Smooth muscle cell (in vitro differentiated cells): ENCODE measurements at regions not wholly inside any gene's neighbourhood (a gene's known extent, or its start where the extent isn't known, plus 50 kb on each side); places are given as distances from the start of the nearest gene placed in this dataset.

Source experiments
- DNase-seq: peaks from one replicate; lab custom pipeline; 2025; ENCODE audit not compliant: unreplicated experiment; lab: John Stamatoyannopoulos, UW
- H2AFZ ChIP-seq: fragments of 200-600 bp; sonication (generic); 2 replicates; pipeline ENCODE4 v1.6.0; 2016; ENCODE audit warnings: antibody characterized with exemption, low read depth, mild to moderate bottlenecking
- H3F3A ChIP-seq: fragments of 200-600 bp; sonication (generic); 2 replicates; pipeline ENCODE4 v1.6.0; 2017; ENCODE audit warnings: antibody characterized with exemption, low read depth
- H3K27ac ChIP-seq: fragments of 200-600 bp; sonication (generic); 2 replicates; pipeline ENCODE4 v1.5.1; 2016; ENCODE audit warnings: low read depth, mild to moderate bottlenecking
- H3K27me3 ChIP-seq: fragments of 200-600 bp; sonication (generic); 2 replicates; pipeline ENCODE4 v1.6.1; 2016; ENCODE audit warnings: low read depth, mild to moderate bottlenecking
- H3K36me3 ChIP-seq: fragments of 200-600 bp; sonication (generic); 2 replicates; pipeline ENCODE4 v1.5.1; 2016; ENCODE audit warnings: low read depth
- H3K4me1 ChIP-seq: fragments of 200-600 bp; sonication (generic); 2 replicates; pipeline ENCODE4 v1.5.1; 2016; ENCODE audit warnings: low read depth
- H3K4me2 ChIP-seq: fragments of 200-600 bp; sonication (generic); 2 replicates; pipeline ENCODE4 v1.6.0; 2016; ENCODE audit warnings: mild to moderate bottlenecking
- H3K4me3 ChIP-seq: fragments of 200-600 bp; sonication (generic); 2 replicates; pipeline ENCODE4 v1.5.1; 2016; ENCODE audit warnings: mild to moderate bottlenecking
- H3K79me2 ChIP-seq: fragments of 200-600 bp; sonication (generic); 2 replicates; pipeline ENCODE4 v1.6.0; 2016; ENCODE audit warnings: low read depth, mild to moderate bottlenecking
- H3K9ac ChIP-seq: fragments of 200-600 bp; sonication (generic); 2 replicates; pipeline ENCODE4 v1.6.0; 2016; ENCODE audit warnings: low read depth
- H3K9me3 ChIP-seq: fragments of 200-600 bp; sonication (generic); replicated peaks from 2 replicates; pipeline ENCODE4 v1.5.1; 2016; ENCODE audit warnings: low read depth
- H4K20me1 ChIP-seq: fragments of 200-600 bp; sonication (generic); 2 replicates; pipeline ENCODE4 v1.6.0; 2016; ENCODE audit warnings: low read depth
- CTCF ChIP-seq: fragments of 200-600 bp; sonication (generic); IDR thresholded peaks from 2 replicates; pipeline ENCODE4 v1.5.1; 2017; ENCODE audit warnings: borderline replicate concordance, mild to moderate bottlenecking, antibody characterized with exemption; ENCODE audit not compliant: insufficient read depth, poor library complexity, severe bottlenecking
- WGBS: methylation state at CpG from one replicate; pipeline ENCODE4 v1.1.7; 2016; ENCODE audit warnings: low lambda C conversion rate; 5-methylcytosine and 5-hydroxymethylcytosine counted together

- no peak overlapping the region for H3K9ac ChIP-seq
- H3K36me3 ChIP-seq, result no peaks in the 10 kb centered on the region
- H3K4me3 ChIP-seq, result no peak overlapping the region
- H4K20me1 ChIP-seq, result no peaks in the 10 kb centered on the region
- peaks cover 22% of the 10 kb centered on the region for H3K4me1 ChIP-seq
- H3K79me2 ChIP-seq, result no peaks in the 10 kb centered on the region
- no peaks in the 10 kb centered on the region for H3K9me3 ChIP-seq
- H2AFZ ChIP-seq, result no peak overlapping the region
- peaks cover 4% of the 10 kb centered on the region for H3F3A ChIP-seq
- no peak for TF ChIP-seq CTCF
- H3K4me2 ChIP-seq, result no peak overlapping the region
- H3K27me3 ChIP-seq, result no peaks in the 10 kb centered on the region
- H3K27ac ChIP-seq, result peak overlapping the region; percentile 11
- 80% methylated on average over 4 of the region's 4 CpGs for WGBS
- no peak for DNase-seq
These were observed 57.3 kb upstream of the AP1S2 start for GRCh38 chrX:15911734-15912550.

GRCh38 chrX:15909605-15910004 is 55.0 kb upstream of the AP1S2 start:
- no peak overlapping the region for H2AFZ ChIP-seq
- no peaks in the 10 kb centered on the region for H3K79me2 ChIP-seq
- no peak overlapping the region for H3K9ac ChIP-seq
- no peak overlapping the region for H3K4me3 ChIP-seq
- no peak overlapping the region for H3K4me2 ChIP-seq
- peaks cover 14% of the 10 kb centered on the region for H3K4me1 ChIP-seq
- peaks cover 4% of the 10 kb centered on the region for H3F3A ChIP-seq
- H3K36me3 ChIP-seq, result no peaks in the 10 kb centered on the region
- WGBS, result 81% methylated on average over 3 of the region's 3 CpGs
- DNase-seq, result no peak
- no peaks in the 10 kb centered on the region for H3K9me3 ChIP-seq
- no peaks in the 10 kb centered on the region for H4K20me1 ChIP-seq
- no peaks in the 10 kb centered on the region for H3K27me3 ChIP-seq
- TF ChIP-seq CTCF, result no peak
- H3K27ac ChIP-seq, result no peak overlapping the region

GRCh38 chrX:15908603-15909290 is 54.1 kb upstream of the AP1S2 start:
- no peak for TF ChIP-seq CTCF
- 78% methylated on average over 4 of the region's 4 CpGs for WGBS
- H3K4me2 ChIP-seq, result no peak overlapping the region
- H3K9ac ChIP-seq, result no peak overlapping the region
- H3K79me2 ChIP-seq, result no peaks in the 10 kb centered on the region
- H3F3A ChIP-seq, result peaks cover 4% of the 10 kb centered on the region
- no peak for DNase-seq
- H3K9me3 ChIP-seq, result no peaks in the 10 kb centered on the region
- peaks cover 14% of the 10 kb centered on the region for H3K4me1 ChIP-seq
- H3K4me3 ChIP-seq, result no peak overlapping the region
- H3K27me3 ChIP-seq, result no peaks in the 10 kb centered on the region
- H3K36me3 ChIP-seq, result no peaks in the 10 kb centered on the region
- H4K20me1 ChIP-seq, result no peaks in the 10 kb centered on the region
- no peak overlapping the region for H2AFZ ChIP-seq
- no peak overlapping the region for H3K27ac ChIP-seq
